Activated naive CD4-positive, alpha-beta T cell treated with anti-CD3 and anti-CD28 coated beads, Interleukin-2, amount 10 ng/mL, durations not matched to agents 7 days and 5 days (primary cell): ENCODE measurements at regions not wholly inside any gene's neighbourhood (a gene's known extent, or its start where the extent isn't known, plus 50 kb on each side); places are given as distances from the start of the nearest gene placed in this dataset.

Experiments used
- CTCF ChIA-PET: fragments of 350-600 bp; sonication (Branson Sonifier 250); formaldehyde crosslinking; loops from one replicate; lab custom pipeline; 2021; ENCODE audit warnings: antibody characterized with exemption; lab: Charles Lee
- DNase-seq: peaks from one replicate; pipeline ENCODE4 v3.0.0-alpha.2; 2020
- H3K27ac Mint-ChIP-seq: one replicate; pipeline ENCODE4 v1.8.0; 2021; ENCODE audit warnings: mild to moderate bottlenecking, moderate library complexity, mixed read lengths
- H3K27me3 Mint-ChIP-seq: one replicate; pipeline ENCODE4 v1.8.0; 2021; ENCODE audit warnings: mild to moderate bottlenecking, mixed read lengths
- H3K36me3 Mint-ChIP-seq: one replicate; pipeline ENCODE4 v1.8.0; 2021; ENCODE audit warnings: mixed read lengths
- H3K4me1 Mint-ChIP-seq: one replicate; pipeline ENCODE4 v1.8.0; 2021; ENCODE audit warnings: mixed read lengths
- H3K4me3 Mint-ChIP-seq: one replicate; pipeline ENCODE4 v1.8.0; 2021; ENCODE audit warnings: mild to moderate bottlenecking, moderate library complexity, mixed read lengths
- H3K9me3 Mint-ChIP-seq: one replicate; pipeline ENCODE4 v1.8.0; 2021; ENCODE audit warnings: mixed read lengths

DNA sequence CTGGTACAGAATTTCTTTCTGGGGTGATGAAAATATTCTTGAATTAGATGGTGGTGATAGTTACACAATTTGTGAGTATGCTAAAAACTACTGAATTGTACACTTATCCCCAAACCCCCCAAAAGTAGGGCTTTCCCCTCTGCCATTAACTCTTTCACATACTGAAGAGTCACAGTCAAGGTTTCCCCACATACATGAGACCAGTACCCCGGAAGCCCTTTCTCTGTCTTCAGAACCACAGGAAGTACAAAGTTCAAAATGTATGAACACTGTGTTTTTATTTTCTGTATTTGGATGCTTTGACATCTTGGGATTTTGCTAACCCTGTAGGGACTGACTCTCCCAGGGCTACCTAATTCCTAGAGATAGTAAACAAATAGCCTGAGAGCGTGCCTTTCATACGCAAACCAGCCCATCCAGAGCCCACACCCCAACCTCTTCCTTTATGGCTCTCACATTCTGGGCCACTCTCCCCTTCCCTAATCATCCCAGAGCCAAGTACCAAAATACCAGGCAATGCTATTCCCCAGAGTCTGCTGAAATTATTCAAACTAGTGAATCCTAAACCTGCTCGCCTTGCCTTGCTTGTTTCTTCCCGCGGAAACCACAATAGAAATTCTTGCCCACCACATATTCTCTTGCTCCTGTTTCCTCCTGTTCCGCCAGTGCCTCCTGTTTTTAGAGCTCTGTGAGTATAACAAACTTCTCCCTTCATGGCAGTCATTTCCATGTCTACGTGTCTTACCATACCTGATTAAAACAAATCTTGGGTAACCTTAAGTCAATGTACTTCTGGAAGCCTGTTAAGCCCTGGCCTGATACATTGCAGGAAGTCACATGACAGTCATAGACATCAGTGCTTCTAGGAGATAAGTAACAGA, 524.8 kb downstream of the FUT8 start:
- Mint-ChIP-seq H3K27me3 (no peaks in the 10 kb centered on the region), H3K36me3 (peaks cover 42% of the 10 kb centered on the region), H3K4me1 (peaks cover 68% of the 10 kb centered on the region), H3K4me3 (peak overlapping the region; percentile 50), H3K9me3 (peaks cover 39% of the 10 kb centered on the region), H3K27ac (peak overlapping the region; percentile 89)
- CTCF ChIA-PET, result no interaction called here
- DNase-seq, result no peak

DNA sequence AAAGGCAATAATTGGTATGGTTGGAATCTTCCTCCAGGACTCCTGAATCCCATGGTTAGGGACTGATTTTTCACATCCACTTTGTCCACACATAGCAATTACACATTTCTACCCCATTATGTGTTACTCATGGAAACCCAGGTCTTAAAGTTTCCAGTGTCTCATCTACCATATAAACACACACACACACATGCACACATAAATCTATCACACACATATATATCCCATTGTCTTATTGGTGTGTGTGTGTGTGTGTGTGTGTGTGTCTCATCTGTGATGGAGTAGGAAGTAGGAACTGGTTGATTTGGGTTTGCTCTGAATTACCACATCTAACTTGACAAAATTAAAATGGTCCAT, 525.4 kb downstream of the FUT8 start:
- CTCF ChIA-PET, result no interaction called here

DNA sequence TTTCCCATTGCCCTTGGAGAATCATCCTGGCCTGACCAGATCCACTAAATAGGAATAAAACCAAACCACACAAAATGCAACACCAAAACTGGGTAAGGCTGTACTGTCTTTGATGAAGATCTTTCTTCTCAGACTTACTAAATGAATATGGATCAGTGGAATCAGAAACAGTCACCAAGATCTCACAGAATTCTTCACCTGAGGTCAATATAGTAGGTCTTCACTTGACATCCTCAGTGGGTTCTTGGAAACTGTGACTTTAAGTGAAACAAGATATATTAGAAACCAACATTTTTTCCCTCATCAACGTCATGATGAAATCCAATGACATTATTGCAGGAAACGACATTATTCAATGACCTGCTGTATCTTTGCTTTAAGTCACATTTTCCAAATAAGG, 526.2 kb downstream of the FUT8 start:
- H3K4me1 Mint-ChIP-seq, result peaks cover 70% of the 10 kb centered on the region
- no peak overlapping the region for H3K4me3 Mint-ChIP-seq
- H3K27ac Mint-ChIP-seq, result peak overlapping the region; percentile 89
- DNase-seq, result no peak
- peaks cover 36% of the 10 kb centered on the region for H3K36me3 Mint-ChIP-seq
- peaks cover 31% of the 10 kb centered on the region for H3K9me3 Mint-ChIP-seq
- CTCF ChIA-PET, result interaction anchor here (2.5 kb wide), 1 partner anchor 21 kb away, joined by 18 read pairs; no protein-coding TSS in a partner anchor
- H3K27me3 Mint-ChIP-seq, result no peaks in the 10 kb centered on the region

More for the DNA sequence above, 525.4 kb downstream of the FUT8 start:
- Mint-ChIP-seq H3K9me3 (peaks cover 37% of the 10 kb centered on the region), H3K36me3 (peaks cover 39% of the 10 kb centered on the region), H3K4me1 (peaks cover 65% of the 10 kb centered on the region), H3K4me3 (no peak overlapping the region), H3K27ac (peak overlapping the region; percentile 89), H3K27me3 (no peaks in the 10 kb centered on the region)
- no peak for DNase-seq

DNA sequence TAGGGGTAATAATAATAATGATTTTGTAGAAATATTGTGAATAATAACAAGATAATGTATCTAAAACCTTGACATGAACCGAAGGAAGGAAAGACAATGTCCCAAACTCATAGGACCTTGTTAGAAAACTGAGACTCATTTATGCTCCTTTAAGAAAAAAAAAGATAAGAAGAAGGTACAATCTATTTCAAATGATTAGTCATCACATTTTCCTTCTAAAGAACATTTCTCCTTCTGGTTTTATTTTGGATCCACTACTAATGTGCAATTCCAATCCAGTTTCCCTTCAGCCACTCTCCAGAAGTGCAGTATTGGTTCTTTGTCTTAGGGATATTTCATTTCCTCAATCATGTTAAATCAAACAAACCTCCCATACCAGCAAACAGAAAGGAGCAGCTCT, 526.7 kb downstream of the FUT8 start:
- CTCF ChIA-PET, result interaction anchor here (1.4 to 2.5 kb wide), 3 partner anchors 10 to 26 kb away, joined by 3 to 18 read pairs (median 5); no protein-coding TSS in a partner anchor
- no peak for DNase-seq
- H3K4me1 Mint-ChIP-seq, result peaks cover 73% of the 10 kb centered on the region
- peaks cover 35% of the 10 kb centered on the region for H3K36me3 Mint-ChIP-seq
- peak overlapping the region; percentile 89 for H3K27ac Mint-ChIP-seq
- peaks cover 28% of the 10 kb centered on the region for H3K9me3 Mint-ChIP-seq
- no peak overlapping the region for H3K4me3 Mint-ChIP-seq
- no peaks in the 10 kb centered on the region for H3K27me3 Mint-ChIP-seq

DNA sequence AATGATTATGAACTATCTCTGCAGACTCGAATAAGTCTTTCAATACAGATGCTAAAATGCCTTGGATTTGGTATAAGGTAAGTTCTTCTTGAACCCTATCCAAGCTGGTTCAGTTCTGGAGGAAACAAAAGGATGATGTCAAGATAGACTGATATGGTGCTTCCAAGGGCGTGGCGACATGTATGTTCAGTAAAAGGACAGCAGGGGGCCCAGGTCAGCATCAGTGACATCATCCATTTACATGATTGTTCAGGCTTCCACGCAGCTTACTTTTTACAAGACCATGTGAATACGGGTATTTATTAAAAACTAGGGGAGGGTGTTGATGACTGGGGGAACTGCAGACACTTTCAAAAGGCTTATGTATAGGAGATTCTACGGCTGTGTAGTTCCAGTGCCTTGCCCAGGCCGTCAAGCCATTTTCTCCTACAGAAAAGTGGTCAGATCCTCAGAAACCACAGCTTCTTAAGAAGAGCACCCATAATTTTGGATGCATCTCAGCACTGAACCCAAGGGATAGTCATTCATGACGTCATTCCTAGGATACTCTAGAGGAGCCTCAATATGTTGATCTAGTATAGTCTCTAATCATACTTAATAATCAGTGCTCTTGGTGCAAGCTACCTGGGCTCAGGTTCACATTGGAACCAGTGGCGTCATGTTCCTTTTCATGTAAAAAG, 527.7 kb downstream of the FUT8 start:
- CTCF ChIA-PET, result interaction anchor here (0.7 to 2.5 kb wide), 7 partner anchors 9 to 116 kb away, joined by 3 to 18 read pairs (median 4); no protein-coding TSS in a partner anchor
- peaks cover 21% of the 10 kb centered on the region for H3K9me3 Mint-ChIP-seq

DNA sequence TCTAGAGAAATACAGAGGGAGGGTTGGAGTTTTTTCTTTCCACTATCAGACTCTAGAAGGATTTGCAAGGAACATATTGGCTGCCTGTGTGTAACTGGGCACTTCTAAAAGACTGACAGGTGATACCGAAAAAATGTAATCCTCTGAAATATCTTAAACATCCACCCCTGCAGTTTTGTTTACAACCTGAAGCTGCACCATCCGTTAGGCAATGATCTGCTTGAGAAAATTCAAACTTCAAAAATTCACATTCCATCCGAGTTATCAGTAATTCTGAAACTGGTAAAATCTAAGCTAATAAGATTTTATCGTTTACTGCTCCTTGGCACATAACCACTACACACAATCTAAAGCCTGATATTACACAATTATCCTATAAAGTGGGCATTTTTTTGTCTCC, 528.6 kb downstream of the FUT8 start:
- peaks cover 70% of the 10 kb centered on the region for H3K4me1 Mint-ChIP-seq
- no peak for DNase-seq

More for the DNA sequence above, 527.7 kb downstream of the FUT8 start:
- Mint-ChIP-seq H3K27me3 (no peaks in the 10 kb centered on the region), H3K27ac (peak overlapping the region; percentile 59), H3K4me1 (peaks cover 70% of the 10 kb centered on the region), H3K4me3 (no peak overlapping the region), H3K36me3 (peaks cover 32% of the 10 kb centered on the region)
- DNase-seq, result peak; percentile 29

DNA sequence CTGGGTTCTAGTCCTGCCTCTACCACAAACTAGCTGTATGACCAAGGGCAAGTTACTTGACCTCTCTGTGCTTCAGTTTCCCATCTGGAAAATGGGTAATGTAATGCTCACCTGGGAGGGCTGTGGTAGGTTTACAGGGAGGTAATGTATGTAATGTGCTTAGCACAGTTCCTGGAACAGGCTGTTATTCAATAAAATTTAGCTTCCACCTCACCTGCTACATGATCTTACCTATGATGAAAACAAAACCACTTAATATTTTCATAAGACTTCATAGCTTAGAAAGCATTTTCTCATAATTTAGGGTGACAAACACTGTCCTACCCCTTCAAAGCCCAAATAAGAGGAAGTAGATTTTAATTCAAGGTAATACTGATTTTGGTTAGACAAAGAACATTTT, 530.6 kb downstream of the FUT8 start:
- no peak for DNase-seq
- Mint-ChIP-seq H3K9me3 (peaks cover 6% of the 10 kb centered on the region), H3K36me3 (peaks cover 15% of the 10 kb centered on the region), H3K4me1 (peaks cover 60% of the 10 kb centered on the region), H3K27me3 (peaks cover 1% of the 10 kb centered on the region), H3K27ac (no peak overlapping the region), H3K4me3 (no peak overlapping the region)
- CTCF ChIA-PET, result no interaction called here

More for the DNA sequence above, 528.6 kb downstream of the FUT8 start:
- CTCF ChIA-PET, result interaction anchor here (0.8 to 2.5 kb wide), 9 partner anchors 8 to 94 kb away, joined by 3 to 18 read pairs (median 4); no protein-coding TSS in a partner anchor
- H3K27me3 Mint-ChIP-seq, result no peaks in the 10 kb centered on the region
- peaks cover 32% of the 10 kb centered on the region for H3K36me3 Mint-ChIP-seq
- H3K27ac Mint-ChIP-seq, result no peak overlapping the region
- peaks cover 21% of the 10 kb centered on the region for H3K9me3 Mint-ChIP-seq
- H3K4me3 Mint-ChIP-seq, result no peak overlapping the region

DNA sequence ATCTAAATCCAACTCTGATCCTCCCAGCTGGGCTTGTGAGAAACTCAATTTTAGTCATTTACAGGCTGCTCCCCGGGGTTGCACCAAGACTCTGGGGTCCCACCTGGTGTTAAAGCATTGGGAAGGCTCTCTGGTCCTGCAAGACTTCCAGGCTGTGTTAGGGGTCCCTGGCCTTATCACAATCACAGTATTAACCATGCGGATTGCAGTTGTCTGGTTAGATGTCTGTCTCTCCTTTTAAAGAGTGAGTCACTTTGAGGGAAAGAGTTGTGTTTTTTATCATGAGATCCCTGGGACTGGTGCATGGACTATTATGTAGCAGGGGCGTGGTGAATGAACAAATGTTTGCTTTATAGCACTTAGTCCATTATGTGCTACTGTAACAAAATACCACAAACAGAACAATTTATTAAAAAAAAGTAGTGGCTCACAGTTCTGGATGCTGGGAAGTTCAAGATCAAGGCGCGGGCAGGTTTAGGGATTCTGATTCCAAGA, 531.4 kb downstream of the FUT8 start:
- CTCF ChIA-PET, result no interaction called here

DNA sequence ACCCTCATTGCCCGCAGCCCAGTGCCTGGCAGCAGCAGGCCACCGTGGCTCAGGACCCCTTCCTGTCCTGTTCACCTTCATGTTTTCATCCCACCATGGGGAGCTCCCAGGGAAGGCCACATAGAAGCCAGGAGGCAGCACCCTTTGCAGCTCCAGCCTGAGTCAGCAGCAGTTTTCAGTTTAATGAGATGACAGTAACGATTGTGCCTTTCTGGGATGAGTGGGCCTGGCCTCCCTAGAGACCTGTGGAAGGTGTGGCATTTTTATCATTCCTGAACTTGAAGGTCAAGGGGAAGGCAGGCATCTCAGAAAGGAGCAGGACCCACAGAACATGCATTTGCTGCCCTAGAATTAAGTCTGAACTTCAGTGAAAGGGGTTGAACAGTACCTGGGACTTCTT, 532.8 kb downstream of the FUT8 start:
- CTCF ChIA-PET, result interaction anchor here (0.6 to 1.8 kb wide), 2 partner anchors 8 to 15 kb away, joined by 3 to 5 read pairs; no protein-coding TSS in a partner anchor
- H3K27ac Mint-ChIP-seq, result no peak overlapping the region
- no peak overlapping the region for H3K4me3 Mint-ChIP-seq

More for the DNA sequence above, 531.4 kb downstream of the FUT8 start:
- Mint-ChIP-seq H3K4me1 (peaks cover 60% of the 10 kb centered on the region), H3K27ac (no peak overlapping the region), H3K36me3 (peaks cover 8% of the 10 kb centered on the region), H3K4me3 (no peak overlapping the region), H3K9me3 (peaks cover 3% of the 10 kb centered on the region), H3K27me3 (peaks cover 3% of the 10 kb centered on the region)
- DNase-seq, result no peak

DNA sequence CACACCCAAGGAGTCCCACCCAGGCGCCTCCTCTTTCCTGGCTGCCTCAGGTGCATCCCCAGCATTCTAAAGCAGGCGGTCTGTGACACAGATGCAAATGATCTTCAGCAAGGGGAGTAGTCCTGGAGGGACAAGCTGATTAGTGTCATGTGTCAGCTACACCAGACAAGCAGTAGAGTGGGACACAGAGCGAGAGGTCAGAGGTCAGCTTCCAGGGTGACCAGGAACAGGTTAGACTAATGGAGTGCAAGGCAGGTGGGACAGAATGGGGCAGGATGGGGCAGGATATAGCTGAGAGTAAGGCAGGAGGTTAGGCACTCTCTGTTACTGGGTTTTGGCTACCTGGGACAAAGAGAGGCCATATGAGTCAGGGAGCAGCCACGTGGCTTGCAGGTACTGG, 534.0 kb downstream of the FUT8 start:
- DNase-seq, result no peak
- Mint-ChIP-seq H3K9me3 (peaks cover 3% of the 10 kb centered on the region), H3K4me1 (peaks cover 61% of the 10 kb centered on the region), H3K36me3 (peaks cover 10% of the 10 kb centered on the region), H3K27me3 (peaks cover 3% of the 10 kb centered on the region), H3K4me3 (no peak overlapping the region), H3K27ac (no peak overlapping the region)
- CTCF ChIA-PET, result interaction anchor here (0.9 to 1.8 kb wide), 2 partner anchors 14 to 122 kb away, joined by 3 to 5 read pairs; no protein-coding TSS in a partner anchor

More for the DNA sequence above, 532.8 kb downstream of the FUT8 start:
- Mint-ChIP-seq H3K27me3 (peaks cover 3% of the 10 kb centered on the region), H3K36me3 (peaks cover 9% of the 10 kb centered on the region), H3K4me1 (peaks cover 60% of the 10 kb centered on the region), H3K9me3 (peaks cover 3% of the 10 kb centered on the region)
- no peak for DNase-seq

DNA sequence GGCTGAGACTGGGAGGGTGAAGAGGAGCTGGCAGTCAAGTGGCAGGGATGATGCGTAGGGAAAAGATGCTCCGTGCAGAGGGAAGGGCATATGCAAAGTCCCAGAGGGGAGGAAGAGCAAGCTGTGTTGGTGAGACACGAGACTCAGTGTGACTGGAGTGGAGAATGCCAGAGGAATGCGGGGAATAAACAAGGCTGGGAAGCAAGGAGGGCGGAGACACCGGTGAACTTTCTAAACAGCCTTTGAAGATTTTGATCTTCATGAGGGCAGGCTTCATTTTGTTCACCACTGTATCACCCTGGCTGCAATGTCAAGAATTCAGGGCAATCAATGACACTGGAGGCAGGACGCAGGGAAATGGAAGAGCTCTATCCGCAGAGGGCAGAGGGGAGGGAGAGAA, 535.8 kb downstream of the FUT8 start:
- peaks cover 5% of the 10 kb centered on the region for H3K9me3 Mint-ChIP-seq
- CTCF ChIA-PET, result interaction anchor here (0.6 to 5.5 kb wide), 6 partner anchors 8 to 124 kb away, joined by 3 to 42 read pairs (median 6); no protein-coding TSS in a partner anchor
- H3K27ac Mint-ChIP-seq, result no peak overlapping the region
- peaks cover 3% of the 10 kb centered on the region for H3K27me3 Mint-ChIP-seq
- peaks cover 57% of the 10 kb centered on the region for H3K4me1 Mint-ChIP-seq
- DNase-seq, result no peak
- H3K36me3 Mint-ChIP-seq, result peaks cover 13% of the 10 kb centered on the region
- H3K4me3 Mint-ChIP-seq, result no peak overlapping the region

DNA sequence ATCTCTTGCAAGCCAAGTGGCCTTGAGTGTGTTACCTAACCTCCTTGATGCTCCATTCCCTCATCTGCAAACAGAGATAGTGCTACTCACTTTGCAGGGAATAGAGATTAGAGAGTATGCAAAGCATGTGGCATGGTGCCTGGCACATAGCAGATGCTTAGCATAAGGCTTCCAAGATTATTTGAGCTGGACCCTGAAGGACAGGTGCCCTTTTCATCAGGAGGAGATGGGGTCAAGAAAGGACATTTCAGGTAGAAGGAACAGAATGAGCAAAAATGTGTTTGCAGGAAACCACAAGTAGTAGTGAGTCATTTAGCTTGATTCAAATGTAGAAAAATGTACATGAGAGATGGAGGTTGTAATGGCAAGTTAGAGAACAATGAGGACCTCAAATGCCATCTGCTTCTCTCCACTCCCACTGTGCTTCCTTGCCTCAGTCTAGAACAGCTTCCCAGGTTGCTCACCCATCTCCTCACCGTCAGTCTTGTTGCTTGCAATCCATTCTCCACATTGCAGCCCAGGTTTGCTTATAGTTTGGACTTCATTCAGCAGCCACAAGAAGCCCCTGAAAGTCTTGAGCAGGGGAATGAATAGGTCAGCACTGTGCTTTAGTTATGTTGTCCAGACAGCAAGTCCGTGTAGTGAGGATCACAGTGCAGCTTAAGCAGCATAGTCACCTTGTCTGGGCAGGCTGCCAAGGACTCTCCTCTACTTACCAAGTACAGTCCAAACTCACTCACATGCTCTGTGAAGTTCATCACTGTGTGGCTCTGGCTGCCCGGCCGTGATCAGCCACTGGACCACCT, 536.3 kb upstream of the CCDC196 start:
- Mint-ChIP-seq H3K36me3 (peaks cover 10% of the 10 kb centered on the region), H3K4me3 (no peak overlapping the region), H3K27me3 (peaks cover 3% of the 10 kb centered on the region), H3K27ac (peak overlapping the region; percentile 87), H3K4me1 (peaks cover 51% of the 10 kb centered on the region), H3K9me3 (peaks cover 9% of the 10 kb centered on the region)
- no peak for DNase-seq
- CTCF ChIA-PET, result interaction anchor here (0.9 to 5.5 kb wide), 7 partner anchors 10 to 125 kb away, joined by 3 to 42 read pairs (median 5); no protein-coding TSS in a partner anchor

DNA sequence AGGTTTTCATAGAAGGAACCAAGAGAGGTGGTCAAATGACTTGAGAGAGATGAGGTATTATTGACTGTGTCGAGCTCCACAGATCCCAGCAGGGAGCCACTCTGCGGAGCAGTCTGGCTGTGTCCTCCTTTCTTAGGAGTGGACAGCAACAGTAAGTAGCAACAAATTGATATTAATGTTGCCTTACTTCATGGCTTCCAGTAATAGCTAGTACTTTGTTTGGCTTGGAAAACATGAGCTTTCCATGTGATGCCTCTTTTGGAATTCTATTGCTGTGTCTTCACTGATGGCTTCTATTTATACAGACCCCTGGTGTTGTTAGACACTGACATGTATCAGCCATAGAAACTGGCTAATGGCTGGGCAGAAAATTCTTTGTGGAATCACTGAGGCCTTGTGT, 531.2 kb upstream of the CCDC196 start:
- peaks cover 12% of the 10 kb centered on the region for H3K36me3 Mint-ChIP-seq

More for the DNA sequence above, 531.2 kb upstream of the CCDC196 start:
- peaks cover 6% of the 10 kb centered on the region for H3K9me3 Mint-ChIP-seq
- H3K27ac Mint-ChIP-seq, result no peak overlapping the region
- H3K4me1 Mint-ChIP-seq, result peaks cover 23% of the 10 kb centered on the region
- DNase-seq, result no peak
- no peaks in the 10 kb centered on the region for H3K27me3 Mint-ChIP-seq
- CTCF ChIA-PET, result interaction anchor here (0.9 to 1.9 kb wide), 2 partner anchors 27 to 791 kb away, joined by 3 to 5 read pairs; no protein-coding TSS in a partner anchor
- no peak overlapping the region for H3K4me3 Mint-ChIP-seq
